ENCODE measurements at regions not wholly inside any gene's neighbourhood (a gene's known extent, or its start where the extent isn't known, plus 50 kb on each side); places are given as distances from the start of the nearest gene placed in this dataset.
A peak's percentile ranks its signal among the peaks of the same experiment; 100 is the strongest.

GRCh38 chr1:99560207-99561040 is 85.5 kb upstream of the PALMD start:
- FAIRE-seq (no peak), DNase-seq (ENCODE audit: extremely low spot score, insufficient read length, low read depth) (no peak)

GRCh38 chr1:99561952-99562351 is 84.0 kb upstream of the PALMD start:
- DNase-seq (ENCODE audit: extremely low spot score, insufficient read length, low read depth) (no peak), FAIRE-seq (no peak)

- FAIRE-seq = no peak
- DNase-seq (ENCODE audit: extremely low spot score, insufficient read length, low read depth) = no peak
These were observed 80.2 kb upstream of the PALMD start for GRCh38 chr1:99565606-99566289.

- FAIRE-seq = no peak
These were observed 79.5 kb upstream of the PALMD start for GRCh38 chr1:99566290-99567021.

GRCh38 chr1:99570486-99571089 is 75.3 kb upstream of the PALMD start:
- FAIRE-seq = peak; percentile 60
- no peak for DNase-seq (ENCODE audit: extremely low spot score, insufficient read length, low read depth)

More at GRCh38 chr1:99566290-99567021, 79.5 kb upstream of the PALMD start:
- no peak for DNase-seq (ENCODE audit: extremely low spot score, insufficient read length, low read depth)

- FAIRE-seq = no peak
- no peak for DNase-seq (ENCODE audit: extremely low spot score, insufficient read length, low read depth)
These were observed 74.7 kb upstream of the PALMD start for GRCh38 chr1:99571092-99571734.

- no peak for FAIRE-seq
These were observed 72.3 kb upstream of the PALMD start for GRCh38 chr1:99573431-99574217.

GRCh38 chr1:99577313-99577712 is 68.6 kb upstream of the PALMD start:
- DNase-seq (ENCODE audit: extremely low spot score, insufficient read length, low read depth) (no peak), FAIRE-seq (no peak)

More at GRCh38 chr1:99573431-99574217, 72.3 kb upstream of the PALMD start:
- no peak for DNase-seq (ENCODE audit: extremely low spot score, insufficient read length, low read depth)

- FAIRE-seq = no peak
These were observed 66.2 kb upstream of the PALMD start for GRCh38 chr1:99579691-99580172.

GRCh38 chr1:99580451-99580850 is 65.5 kb upstream of the PALMD start:
- DNase-seq (ENCODE audit: extremely low spot score, insufficient read length, low read depth) = no peak
- FAIRE-seq = no peak

More at GRCh38 chr1:99579691-99580172, 66.2 kb upstream of the PALMD start:
- DNase-seq (ENCODE audit: extremely low spot score, insufficient read length, low read depth) = no peak

GRCh38 chr1:99587008-99587407 is 58.9 kb upstream of the PALMD start:
- DNase-seq (ENCODE audit: extremely low spot score, insufficient read length, low read depth) = no peak
- FAIRE-seq = no peak

GRCh38 chr1:99589186-99589636 is 56.7 kb upstream of the PALMD start:
- FAIRE-seq = no peak
- no peak for DNase-seq (ENCODE audit: extremely low spot score, insufficient read length, low read depth)

GRCh38 chr1:99590578-99591209 is 55.2 kb upstream of the PALMD start:
- no peak for DNase-seq (ENCODE audit: extremely low spot score, insufficient read length, low read depth)

GRCh38 chr1:99591886-99592285 is 54.0 kb upstream of the PALMD start:
- FAIRE-seq (no peak), DNase-seq (ENCODE audit: extremely low spot score, insufficient read length, low read depth) (no peak)

More at GRCh38 chr1:99590578-99591209, 55.2 kb upstream of the PALMD start:
- FAIRE-seq = no peak

- DNase-seq (ENCODE audit: extremely low spot score, insufficient read length, low read depth) (no peak), FAIRE-seq (no peak)
These were observed 51.7 kb upstream of the PALMD start for GRCh38 chr1:99594205-99594604.

GRCh38 chr1:99595041-99595440 is 50.9 kb upstream of the PALMD start:
- DNase-seq (ENCODE audit: extremely low spot score, insufficient read length, low read depth) (no peak), FAIRE-seq (no peak)

GRCh38 chr1:99595441-99595840 is 50.5 kb upstream of the PALMD start:
- no peak for FAIRE-seq
- DNase-seq (ENCODE audit: extremely low spot score, insufficient read length, low read depth) = no peak

Measured in GM18507 (cell line).